H9 (cell line): ENCODE measurements at regions not wholly inside any gene's neighbourhood (a gene's known extent, or its start where the extent isn't known, plus 50 kb on each side); places are given as distances from the start of the nearest gene placed in this dataset.

Experiments
- DNase-seq: peaks from one replicate; pipeline ENCODE4 v3.0.0-alpha.2; 2017
- H2AFZ ChIP-seq: one replicate; pipeline ENCODE4 v1.6.1; 2013; ENCODE audit warnings: mild to moderate bottlenecking, low read length, control low read depth, moderate library complexity
- H2AK5ac ChIP-seq: 2 replicates; pipeline ENCODE4 v1.6.1; 2013; ENCODE audit warnings: low read length, control low read depth, mixed read lengths; ENCODE audit not compliant: insufficient read length
- H2BK120ac ChIP-seq: one replicate; pipeline ENCODE4 v1.6.1; 2013; ENCODE audit warnings: low read depth, mild to moderate bottlenecking, low read length, control low read depth, inconsistent platforms; ENCODE audit not compliant: poor library complexity, severe bottlenecking
- H2BK12ac ChIP-seq: 2 replicates; pipeline ENCODE4 v1.6.1; 2013; ENCODE audit warnings: low read length, control low read depth, mixed read lengths, low read depth; ENCODE audit not compliant: insufficient read length
- H2BK15ac ChIP-seq: 2 replicates; pipeline ENCODE4 v1.6.1; 2013; ENCODE audit warnings: low read depth, low read length, control low read depth
- H2BK20ac ChIP-seq: one replicate; pipeline ENCODE4 v1.6.1; 2013; ENCODE audit warnings: low read depth, mild to moderate bottlenecking, low read length, control low read depth, inconsistent platforms; ENCODE audit not compliant: poor library complexity, severe bottlenecking
- H2BK5ac ChIP-seq: 2 replicates; pipeline ENCODE4 v1.6.1; 2013; ENCODE audit warnings: low read length, control low read depth, mixed read lengths; ENCODE audit not compliant: insufficient read length
- H3K14ac ChIP-seq: 2 replicates; pipeline ENCODE4 v1.6.1; 2013; ENCODE audit warnings: low read length, control low read depth; ENCODE audit not compliant: insufficient read depth
- H3K18ac ChIP-seq: 2 replicates; pipeline ENCODE4 v1.6.1; 2013; ENCODE audit warnings: low read depth, mild to moderate bottlenecking, mixed read lengths, low read length, control low read depth; ENCODE audit not compliant: insufficient read length
- H3K23ac ChIP-seq: 2 replicates; pipeline ENCODE4 v1.6.1; 2013; ENCODE audit warnings: low read length, control low read depth, mixed read lengths, low read depth; ENCODE audit not compliant: insufficient read length
- H3K23me2 ChIP-seq: 2 replicates; pipeline ENCODE4 v1.6.1; 2013; ENCODE audit warnings: low read depth, mild to moderate bottlenecking, mixed read lengths, low read length, control low read depth; ENCODE audit not compliant: insufficient read length, poor library complexity, severe bottlenecking
- H3K27ac ChIP-seq: 2 replicates; pipeline ENCODE4 v1.5.1; 2013; ENCODE audit warnings: low read length, control low read depth, mixed read lengths, low read depth; ENCODE audit not compliant: insufficient read length
- H3K27me3 ChIP-seq: 2 replicates; pipeline ENCODE4 v1.6.1; 2013; ENCODE audit warnings: low read length, control low read depth, inconsistent platforms; ENCODE audit not compliant: insufficient read depth
- H3K4ac ChIP-seq: 2 replicates; pipeline ENCODE4 v1.6.1; 2013; ENCODE audit warnings: low read depth, mild to moderate bottlenecking, control low read depth, inconsistent platforms, low read length, moderate library complexity
- H3K4me1 ChIP-seq: 2 replicates; pipeline ENCODE4 v1.6.1; 2013; ENCODE audit warnings: low read length, control low read depth, inconsistent platforms; ENCODE audit not compliant: insufficient read depth
- H3K4me2 ChIP-seq: 2 replicates; pipeline ENCODE4 v1.6.1; 2013; ENCODE audit warnings: low read length, control low read depth, mixed read lengths; ENCODE audit not compliant: insufficient read length, insufficient read depth
- H3K56ac ChIP-seq: 2 replicates; pipeline ENCODE4 v1.6.1; 2013; ENCODE audit warnings: low read depth, mild to moderate bottlenecking, mixed read lengths, low read length, control low read depth; ENCODE audit not compliant: insufficient read length
- H3K79me1 ChIP-seq: 2 replicates; pipeline ENCODE4 v1.6.1; 2013; ENCODE audit warnings: low read depth, mild to moderate bottlenecking, moderate library complexity, low read length, control low read depth, inconsistent platforms; ENCODE audit not compliant: insufficient read depth, poor library complexity, severe bottlenecking
- H3K79me2 ChIP-seq: 2 replicates; pipeline ENCODE4 v1.6.1; 2013; ENCODE audit warnings: low read length, control low read depth, inconsistent platforms; ENCODE audit not compliant: insufficient read depth
- H3K9ac ChIP-seq: 2 replicates; pipeline ENCODE4 v1.6.1; 2013; ENCODE audit warnings: low read length, control low read depth, mixed read lengths; ENCODE audit not compliant: insufficient read length; ENCODE audit errors: extremely low read depth
- H3K9me3 ChIP-seq: one replicate; pipeline ENCODE4 v1.6.1; 2013; ENCODE audit warnings: low read depth, low read length, inconsistent platforms; ENCODE audit not compliant: control insufficient read depth
- H3T11ph ChIP-seq: one replicate; pipeline ENCODE4 v1.6.1; 2013; ENCODE audit warnings: mild to moderate bottlenecking, low read length, control low read depth, inconsistent platforms
- H4K20me1 ChIP-seq: one replicate; pipeline ENCODE4 v1.6.1; 2013; ENCODE audit not compliant: control insufficient read depth, insufficient read length, insufficient read depth
- H4K5ac ChIP-seq: 2 replicates; pipeline ENCODE4 v1.6.1; 2013; ENCODE audit warnings: low read depth, mild to moderate bottlenecking, mixed read lengths, low read length, control low read depth; ENCODE audit not compliant: insufficient read length
- H4K8ac ChIP-seq: replicated peaks from 2 replicates; pipeline ENCODE4 v1.6.1; 2013; ENCODE audit warnings: low read length, control low read depth, mixed read lengths, low read depth; ENCODE audit not compliant: insufficient read length
- H4K91ac ChIP-seq: 2 replicates; pipeline ENCODE4 v1.6.1; 2013; ENCODE audit warnings: low read depth, mild to moderate bottlenecking, moderate library complexity, mixed read lengths, low read length, control low read depth; ENCODE audit not compliant: insufficient read length
- H3K27ac Mint-ChIP-seq, 3 experiments: 2 replicates in 2 of 3; 3 replicates in 1 of 3; pipeline ENCODE4 v1.8.0; 2020 to 2021; ENCODE audit warnings: mixed read lengths in 3 of 3, mild to moderate bottlenecking in 1 of 3, moderate library complexity in 1 of 3
- H3K27me3 Mint-ChIP-seq: 2 replicates; pipeline ENCODE4 v1.8.0; 2021; ENCODE audit warnings: low read depth, mild to moderate bottlenecking, moderate library complexity, mixed read lengths
- H3K36me3 Mint-ChIP-seq, 3 experiments: 2 replicates in 2 of 3; 3 replicates in 1 of 3; pipeline ENCODE4 v1.8.0; 2020 to 2021; ENCODE audit warnings: low read depth in 3 of 3, mixed read lengths in 3 of 3; ENCODE audit not compliant: insufficient read depth in 1 of 3
- H3K4me1 Mint-ChIP-seq, 2 experiments: 2 replicates each; pipeline ENCODE4 v1.8.0; 2020; ENCODE audit warnings: mixed read lengths in 2 of 2
- H3K4me3 Mint-ChIP-seq, 2 experiments: 2 replicates in 1 of 2; 3 replicates in 1 of 2; pipeline ENCODE4 v1.8.0; 2020 to 2021; ENCODE audit warnings: mild to moderate bottlenecking in 2 of 2, mixed read lengths in 2 of 2, moderate library complexity in 1 of 2
- H3K9me3 Mint-ChIP-seq, 2 experiments: 2 replicates in 1 of 2; 3 replicates in 1 of 2; pipeline ENCODE4 v1.8.0; 2020; ENCODE audit warnings: mild to moderate bottlenecking in 2 of 2, mixed read lengths in 2 of 2, moderate library complexity in 1 of 2
- CTCF ChIP-seq: fragments of 200-600 bp; sonication (generic); conservative IDR thresholded peaks from 3 replicates; pipeline ENCODE4 v1.8.0; 2021; ENCODE audit warnings: antibody characterized with exemption, mild to moderate bottlenecking
- WGBS: extraction: QIAGEN DNeasy Blood & Tissue Kit; methylation state at CpG from one replicate; pipeline ENCODE4 v1.1.7; 2013; ENCODE audit warnings: missing lambda C conversion rate, low lambda C conversion rate, mixed read lengths; ENCODE audit not compliant: insufficient read length; ENCODE audit errors: extremely low coverage; 5-methylcytosine and 5-hydroxymethylcytosine counted together

- H3K4ac ChIP-seq, result no peak overlapping the region
- H4K91ac ChIP-seq, result no peak overlapping the region
- H3T11ph ChIP-seq, result no peak overlapping the region
- no peaks in the 10 kb centered on the region for H3K23me2 ChIP-seq
- no peaks in the 10 kb centered on the region; the same call in 1 of the 2 replicates for H3K4me1 ChIP-seq
- H3K4me3 Mint-ChIP-seq, result no peak overlapping the region
- no peak overlapping the region for H3K27ac Mint-ChIP-seq
- no peak overlapping the region for H4K5ac ChIP-seq
- no peak overlapping the region for H3K14ac ChIP-seq
- no peak overlapping the region for H2AK5ac ChIP-seq
- peaks cover 8% of the 10 kb centered on the region for H3K9me3 ChIP-seq
- no peak overlapping the region for H3K27ac ChIP-seq
- no peak for DNase-seq
- H3K9ac ChIP-seq, result no peak overlapping the region
- H3K23ac ChIP-seq, result no peak overlapping the region
- H2BK15ac ChIP-seq, result no peak overlapping the region
- H3K4me2 ChIP-seq, result no peak overlapping the region
- H4K8ac ChIP-seq, result no peak overlapping the region
- no CpG with 5 or more reads among the region's 1 CpG for WGBS
- no peak overlapping the region for H2BK5ac ChIP-seq
- no peaks in the 10 kb centered on the region for H3K27me3 ChIP-seq
- no peak overlapping the region for H3K18ac ChIP-seq
- no peak overlapping the region for H2BK12ac ChIP-seq
- H3K79me2 ChIP-seq, result no peaks in the 10 kb centered on the region
- TF ChIP-seq CTCF, result no peak
- H3K79me1 ChIP-seq, result no peaks in the 10 kb centered on the region
- peaks cover 20 to 21% of the 10 kb centered on the region in 2 experiments for H3K9me3 Mint-ChIP-seq
- no peak overlapping the region for H2BK20ac ChIP-seq
- peaks cover 1% of the 10 kb centered on the region for H3K27me3 Mint-ChIP-seq
- no peak overlapping the region for H2AFZ ChIP-seq
- no peaks in the 10 kb centered on the region for H4K20me1 ChIP-seq
- no peak overlapping the region for H3K56ac ChIP-seq
- peaks cover 11 to 19% (median 18%) of the 10 kb centered on the region in 3 experiments for H3K36me3 Mint-ChIP-seq
- H2BK120ac ChIP-seq, result no peak overlapping the region
- peaks cover 10 to 11% of the 10 kb centered on the region in 2 experiments for H3K4me1 Mint-ChIP-seq
Measured at GRCh38 chr3:32046102-32046501, 60.3 kb upstream of the GPD1L start.
